ENCODE measurements at regions not wholly inside any gene's neighbourhood (a gene's known extent, or its start where the extent isn't known, plus 50 kb on each side); places are given as distances from the start of the nearest gene placed in this dataset.

GRCh38 chr22:47381240-47381639, 618.8 kb downstream of the TBC1D22A start:
- Histone ChIP-seq H3K9ac (ENCODE audit: low read depth in 1 of 2, low read length in 2 of 2) (no peak overlapping the region), H3K4me3 (ENCODE audit: low read length in 2 of 2) (no peak overlapping the region), H3K9me3 (ENCODE audit: control insufficient read depth in 2 of 2, low read length in 2 of 2) (no peaks in the 10 kb centered on the region), H3K4me1 (ENCODE audit: control insufficient read depth in 2 of 2, insufficient read depth in 2 of 2, low read length in 2 of 2) (no peaks in the 10 kb centered on the region), H3K36me3 (ENCODE audit: control insufficient read depth in 2 of 2, insufficient read depth in 2 of 2, low read length in 2 of 2) (no peaks in the 10 kb centered on the region), H3K27me3 (ENCODE audit: control insufficient read depth in 2 of 2, insufficient read depth in 2 of 2, low read length in 2 of 2) (peaks cover 0 to 2% of the 10 kb centered on the region in 2 donors), H3K27ac (ENCODE audit: low read depth in 2 of 2, low read length in 2 of 2) (no peak overlapping the region)

GRCh38 chr22:47380692-47381091, 618.2 kb downstream of the TBC1D22A start:
- no peak overlapping the region for H3K27ac ChIP-seq (ENCODE audit: low read depth in 2 of 2, low read length in 2 of 2)
- H3K36me3 ChIP-seq (ENCODE audit: control insufficient read depth in 2 of 2, insufficient read depth in 2 of 2, low read length in 2 of 2), result no peaks in the 10 kb centered on the region
- no peak overlapping the region for H3K4me3 ChIP-seq (ENCODE audit: low read length in 2 of 2)
- no peak overlapping the region for H3K9ac ChIP-seq (ENCODE audit: low read depth in 1 of 2, low read length in 2 of 2)
- no peaks in the 10 kb centered on the region for H3K4me1 ChIP-seq (ENCODE audit: control insufficient read depth in 2 of 2, insufficient read depth in 2 of 2, low read length in 2 of 2)
- no peaks in the 10 kb centered on the region for H3K9me3 ChIP-seq (ENCODE audit: control insufficient read depth in 2 of 2, low read length in 2 of 2)
- peaks cover 0 to 2% of the 10 kb centered on the region in 2 donors for H3K27me3 ChIP-seq (ENCODE audit: control insufficient read depth in 2 of 2, insufficient read depth in 2 of 2, low read length in 2 of 2)

- no peak overlapping the region for H3K9ac ChIP-seq (ENCODE audit: low read depth in 1 of 2, low read length in 2 of 2)
- H3K36me3 ChIP-seq (ENCODE audit: control insufficient read depth in 2 of 2, insufficient read depth in 2 of 2, low read length in 2 of 2), result no peaks in the 10 kb centered on the region
- H3K27me3 ChIP-seq (ENCODE audit: control insufficient read depth in 2 of 2, insufficient read depth in 2 of 2, low read length in 2 of 2), result peaks cover 0 to 2% of the 10 kb centered on the region in 2 donors
- H3K27ac ChIP-seq (ENCODE audit: low read depth in 2 of 2, low read length in 2 of 2), result no peak overlapping the region
- no peaks in the 10 kb centered on the region for H3K4me1 ChIP-seq (ENCODE audit: control insufficient read depth in 2 of 2, insufficient read depth in 2 of 2, low read length in 2 of 2)
- H3K4me3 ChIP-seq (ENCODE audit: low read length in 2 of 2), result no peak overlapping the region
- H3K9me3 ChIP-seq (ENCODE audit: control insufficient read depth in 2 of 2, low read length in 2 of 2), result no peaks in the 10 kb centered on the region
These were observed 616.6 kb downstream of the TBC1D22A start for GRCh38 chr22:47379037-47379436.

- Histone ChIP-seq H3K4me3 (ENCODE audit: low read length in 2 of 2) (no peak overlapping the region), H3K9ac (ENCODE audit: low read depth in 1 of 2, low read length in 2 of 2) (no peak overlapping the region), H3K9me3 (ENCODE audit: control insufficient read depth in 2 of 2, low read length in 2 of 2) (no peaks in the 10 kb centered on the region), H3K27ac (ENCODE audit: low read depth in 2 of 2, low read length in 2 of 2) (no peak overlapping the region), H3K36me3 (ENCODE audit: control insufficient read depth in 2 of 2, insufficient read depth in 2 of 2, low read length in 2 of 2) (no peaks in the 10 kb centered on the region), H3K27me3 (ENCODE audit: control insufficient read depth in 2 of 2, insufficient read depth in 2 of 2, low read length in 2 of 2) (peaks cover 0 to 2% of the 10 kb centered on the region in 2 donors), H3K4me1 (ENCODE audit: control insufficient read depth in 2 of 2, insufficient read depth in 2 of 2, low read length in 2 of 2) (no peaks in the 10 kb centered on the region)
These were observed 615.6 kb downstream of the TBC1D22A start for GRCh38 chr22:47377926-47378560.

- H3K9ac ChIP-seq (ENCODE audit: low read depth in 1 of 2, low read length in 2 of 2), result no peak overlapping the region
These were observed 614.6 kb downstream of the TBC1D22A start for GRCh38 chr22:47376901-47377505.

GRCh38 chr22:47376322-47376700, 613.9 kb downstream of the TBC1D22A start:
- H3K9ac ChIP-seq (ENCODE audit: low read depth in 1 of 2, low read length in 2 of 2), result no peak overlapping the region
- no peak overlapping the region for H3K27ac ChIP-seq (ENCODE audit: low read depth in 2 of 2, low read length in 2 of 2)

More at GRCh38 chr22:47376901-47377505, 614.6 kb downstream of the TBC1D22A start:
- no peak overlapping the region for H3K4me3 ChIP-seq (ENCODE audit: low read length in 2 of 2)
- no peaks in the 10 kb centered on the region for H3K4me1 ChIP-seq (ENCODE audit: control insufficient read depth in 2 of 2, insufficient read depth in 2 of 2, low read length in 2 of 2)
- H3K27ac ChIP-seq (ENCODE audit: low read depth in 2 of 2, low read length in 2 of 2), result no peak overlapping the region
- no peaks in the 10 kb centered on the region for H3K36me3 ChIP-seq (ENCODE audit: control insufficient read depth in 2 of 2, insufficient read depth in 2 of 2, low read length in 2 of 2)
- no peaks in the 10 kb centered on the region for H3K27me3 ChIP-seq (ENCODE audit: control insufficient read depth in 2 of 2, insufficient read depth in 2 of 2, low read length in 2 of 2)
- H3K9me3 ChIP-seq (ENCODE audit: control insufficient read depth in 2 of 2, low read length in 2 of 2), result no peaks in the 10 kb centered on the region

GRCh38 chr22:47375621-47376321, 613.3 kb downstream of the TBC1D22A start:
- no peak overlapping the region for H3K9ac ChIP-seq (ENCODE audit: low read depth in 1 of 2, low read length in 2 of 2)
- no peak overlapping the region for H3K4me3 ChIP-seq (ENCODE audit: low read length in 2 of 2)
- no peaks in the 10 kb centered on the region for H3K9me3 ChIP-seq (ENCODE audit: control insufficient read depth in 2 of 2, low read length in 2 of 2)

More at GRCh38 chr22:47376322-47376700, 613.9 kb downstream of the TBC1D22A start:
- H3K4me1 ChIP-seq (ENCODE audit: control insufficient read depth in 2 of 2, insufficient read depth in 2 of 2, low read length in 2 of 2), result no peaks in the 10 kb centered on the region
- H3K27me3 ChIP-seq (ENCODE audit: control insufficient read depth in 2 of 2, insufficient read depth in 2 of 2, low read length in 2 of 2), result no peaks in the 10 kb centered on the region
- no peaks in the 10 kb centered on the region for H3K36me3 ChIP-seq (ENCODE audit: control insufficient read depth in 2 of 2, insufficient read depth in 2 of 2, low read length in 2 of 2)
- no peak overlapping the region for H3K4me3 ChIP-seq (ENCODE audit: low read length in 2 of 2)
- H3K9me3 ChIP-seq (ENCODE audit: control insufficient read depth in 2 of 2, low read length in 2 of 2), result no peaks in the 10 kb centered on the region

GRCh38 chr22:47374901-47375575, 612.6 kb downstream of the TBC1D22A start:
- H3K9me3 ChIP-seq (ENCODE audit: control insufficient read depth in 2 of 2, low read length in 2 of 2), result no peaks in the 10 kb centered on the region
- no peak overlapping the region for H3K9ac ChIP-seq (ENCODE audit: low read depth in 1 of 2, low read length in 2 of 2)
- H3K27me3 ChIP-seq (ENCODE audit: control insufficient read depth in 2 of 2, insufficient read depth in 2 of 2, low read length in 2 of 2), result no peaks in the 10 kb centered on the region
- H3K27ac ChIP-seq (ENCODE audit: low read depth in 2 of 2, low read length in 2 of 2), result no peak overlapping the region
- H3K4me1 ChIP-seq (ENCODE audit: control insufficient read depth in 2 of 2, insufficient read depth in 2 of 2, low read length in 2 of 2), result no peaks in the 10 kb centered on the region
- no peak overlapping the region for H3K4me3 ChIP-seq (ENCODE audit: low read length in 2 of 2)
- H3K36me3 ChIP-seq (ENCODE audit: control insufficient read depth in 2 of 2, insufficient read depth in 2 of 2, low read length in 2 of 2), result no peaks in the 10 kb centered on the region

More at GRCh38 chr22:47375621-47376321, 613.3 kb downstream of the TBC1D22A start:
- H3K36me3 ChIP-seq (ENCODE audit: control insufficient read depth in 2 of 2, insufficient read depth in 2 of 2, low read length in 2 of 2), result no peaks in the 10 kb centered on the region
- no peak overlapping the region for H3K27ac ChIP-seq (ENCODE audit: low read depth in 2 of 2, low read length in 2 of 2)
- H3K27me3 ChIP-seq (ENCODE audit: control insufficient read depth in 2 of 2, insufficient read depth in 2 of 2, low read length in 2 of 2), result no peaks in the 10 kb centered on the region
- no peaks in the 10 kb centered on the region for H3K4me1 ChIP-seq (ENCODE audit: control insufficient read depth in 2 of 2, insufficient read depth in 2 of 2, low read length in 2 of 2)

- H3K36me3 ChIP-seq (ENCODE audit: control insufficient read depth in 2 of 2, insufficient read depth in 2 of 2, low read length in 2 of 2), result no peaks in the 10 kb centered on the region
- H3K27me3 ChIP-seq (ENCODE audit: control insufficient read depth in 2 of 2, insufficient read depth in 2 of 2, low read length in 2 of 2), result no peaks in the 10 kb centered on the region
- H3K4me3 ChIP-seq (ENCODE audit: low read length in 2 of 2), result no peak overlapping the region
- H3K9ac ChIP-seq (ENCODE audit: low read depth in 1 of 2, low read length in 2 of 2), result no peak overlapping the region
- no peaks in the 10 kb centered on the region for H3K9me3 ChIP-seq (ENCODE audit: control insufficient read depth in 2 of 2, low read length in 2 of 2)
- no peaks in the 10 kb centered on the region for H3K4me1 ChIP-seq (ENCODE audit: control insufficient read depth in 2 of 2, insufficient read depth in 2 of 2, low read length in 2 of 2)
- no peak overlapping the region for H3K27ac ChIP-seq (ENCODE audit: low read depth in 2 of 2, low read length in 2 of 2)
These were observed 611.9 kb downstream of the TBC1D22A start for GRCh38 chr22:47374273-47374771.
